ENCODE measurements at regions not wholly inside any gene's neighbourhood (a gene's known extent, or its start where the extent isn't known, plus 50 kb on each side); places are given as distances from the start of the nearest gene placed in this dataset.

- no peak for ATAC-seq
- peaks cover 9% of the 10 kb centered on the region for H3K9me3 ChIP-seq (ENCODE audit: control insufficient read depth, insufficient read depth, low read depth, low read length)
- no peak for DNase-seq (ENCODE audit: low read depth, low spot score)
- no TSS peak for BruUV-seq (replicated peaks)
- no peak for TF ChIP-seq SIN3A (IDR thresholded peaks at IDR 0.05; ENCODE audit: borderline replicate concordance, insufficient read depth, low read depth, low read length)
- no peak for TF ChIP-seq TCF7L2 (IDR thresholded peaks at IDR 0.05; ENCODE audit: low read depth, low read length)
- TF ChIP-seq REST (IDR thresholded peaks at IDR 0.05; ENCODE audit: insufficient read depth in 1 of 2, low read depth in 2 of 2, low read length in 1 of 2), result no peak
- no peak for TF ChIP-seq POLR2AphosphoS5 (IDR thresholded peaks at IDR 0.05; ENCODE audit: low read depth, low read length)
- TF ChIP-seq CTCF (IDR thresholded peaks at IDR 0.05), result no peak
- in situ Hi-C loops (cut with HindIII; ENCODE audit: low pct_unique_long_range_greater_than_20kb, low sequenced_read_pairs) (no loop called here), intact Hi-C loops (cut with micrococcal nuclease; ENCODE audit: unreplicated experiment) (no loop called here)
- no peak overlapping the region for H3K4me3 ChIP-seq (ENCODE audit: low read depth in 2 of 2, low read length in 2 of 2)
- CTCF ChIA-PET, result no interaction called here
- no peak overlapping the region for H3K27ac ChIP-seq (ENCODE audit: low read length)
- POLR2A ChIA-PET, result no interaction called here
- no peaks in the 10 kb centered on the region for H3K36me3 ChIP-seq (ENCODE audit: control insufficient read depth, insufficient read depth, low read length)
- H3K4me1 ChIP-seq (ENCODE audit: control insufficient read depth, insufficient read depth, low read length), result no peaks in the 10 kb centered on the region
- no peaks in the 10 kb centered on the region for H3K27me3 ChIP-seq (ENCODE audit: control insufficient read depth, insufficient read depth, low read length)
Measured at GRCh38 chr3:147864754-147865354, 455.7 kb downstream of the ZIC1 start.

DNA sequence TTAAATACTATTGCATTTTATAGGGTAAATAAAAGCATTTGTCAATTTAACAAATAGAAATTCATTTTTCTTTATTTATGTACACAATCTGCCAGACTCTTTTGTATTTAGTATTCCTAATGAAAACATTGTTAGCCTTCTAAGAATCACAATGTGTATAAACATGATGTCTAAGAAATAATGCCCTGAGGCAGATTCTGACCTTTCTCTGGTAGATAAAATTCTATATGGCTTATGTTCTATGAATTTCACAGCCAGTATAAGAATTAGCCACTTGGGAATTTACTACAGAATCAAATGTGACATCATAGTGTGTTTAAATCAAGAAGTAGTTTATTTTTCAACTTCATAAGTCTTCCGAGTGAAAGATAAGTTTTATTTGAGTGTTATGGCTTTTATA is 457.4 kb downstream of the ZIC1 start:
- TF ChIP-seq TCF7L2 (IDR thresholded peaks at IDR 0.05; ENCODE audit: low read depth, low read length) (no peak), CTCF (IDR thresholded peaks at IDR 0.05) (no peak), SIN3A (IDR thresholded peaks at IDR 0.05; ENCODE audit: borderline replicate concordance, insufficient read depth, low read depth, low read length) (no peak), POLR2AphosphoS5 (IDR thresholded peaks at IDR 0.05; ENCODE audit: low read depth, low read length) (no peak), REST (IDR thresholded peaks at IDR 0.05; ENCODE audit: insufficient read depth in 1 of 2, low read depth in 2 of 2, low read length in 1 of 2) (no peak)
- no peak overlapping the region for H3K4me3 ChIP-seq (ENCODE audit: low read depth in 2 of 2, low read length in 2 of 2)
- in situ Hi-C loops (cut with HindIII; ENCODE audit: low pct_unique_long_range_greater_than_20kb, low sequenced_read_pairs) (no loop called here), intact Hi-C loops (cut with micrococcal nuclease; ENCODE audit: unreplicated experiment) (no loop called here)
- H3K27ac ChIP-seq (ENCODE audit: low read length), result no peak overlapping the region
- no peak for DNase-seq (ENCODE audit: low read depth, low spot score)
- H3K27me3 ChIP-seq (ENCODE audit: control insufficient read depth, insufficient read depth, low read length), result no peaks in the 10 kb centered on the region
- BruUV-seq (replicated peaks), result no TSS peak
- H3K4me1 ChIP-seq (ENCODE audit: control insufficient read depth, insufficient read depth, low read length), result no peaks in the 10 kb centered on the region
- no peaks in the 10 kb centered on the region for H3K36me3 ChIP-seq (ENCODE audit: control insufficient read depth, insufficient read depth, low read length)
- peaks cover 9% of the 10 kb centered on the region for H3K9me3 ChIP-seq (ENCODE audit: control insufficient read depth, insufficient read depth, low read depth, low read length)
- ChIA-PET CTCF (no interaction called here), POLR2A (no interaction called here)
- no peak for ATAC-seq

All from Panc1 (cell line).